Activated B cell treated with CpG ODN at 0.5 μM for 24 hours (primary cell): ENCODE measurements at regions not wholly inside any gene's neighbourhood (a gene's known extent, or its start where the extent isn't known, plus 50 kb on each side); places are given as distances from the start of the nearest gene placed in this dataset.

ENCODE experiments used
- ATAC-seq: fragments of 200-7000 bp; cut with Tn5 transposase; one replicate; pipeline ENCODE4 v1.10.0; 2021; ENCODE audit warnings: low read depth, mild to moderate bottlenecking, moderate library complexity
- CTCF ChIA-PET: fragments of 350-600 bp; sonication (Branson Sonifier 250); formaldehyde crosslinking; loops from one replicate; lab custom pipeline; 2021; ENCODE audit warnings: antibody characterized with exemption; lab: Charles Lee
- POLR2A ChIA-PET: fragments of 350-600 bp; sonication (Branson Sonifier 250); formaldehyde crosslinking; loops from one replicate; lab custom pipeline; 2021; ENCODE audit warnings: antibody characterized with exemption; lab: Charles Lee
- DNase-seq: peaks from one replicate; pipeline ENCODE4 v3.0.0; 2022
- H3K27ac Mint-ChIP-seq: one replicate; pipeline ENCODE4 v1.8.0; 2020; ENCODE audit warnings: mixed read lengths
- H3K27me3 Mint-ChIP-seq: one replicate; pipeline ENCODE4 v1.8.0; 2021; ENCODE audit warnings: mixed read lengths
- H3K36me3 Mint-ChIP-seq: one replicate; pipeline ENCODE4 v1.8.0; 2021; ENCODE audit warnings: low read depth, mixed read lengths
- H3K4me1 Mint-ChIP-seq: one replicate; pipeline ENCODE4 v1.8.0; 2021; ENCODE audit warnings: mixed read lengths
- H3K4me3 Mint-ChIP-seq: one replicate; pipeline ENCODE4 v1.8.0; 2020; ENCODE audit warnings: mild to moderate bottlenecking, mixed read lengths
- H3K9me3 Mint-ChIP-seq: one replicate; pipeline ENCODE4 v1.8.0; 2020; ENCODE audit warnings: mixed read lengths
- intact Hi-C: fragments of 100-400 bp; cut with micrococcal nuclease; formaldehyde crosslinking; loops from one replicate; pipeline ENCODE4 v1.15.1; 2024
- TF ChIP-seq, protein P1 (sequence below): fragments of 200-600 bp; IDR thresholded peaks from one replicate; pipeline ENCODE4 v1.8.0; 2022; ENCODE audit warnings: antibody characterized with exemption, mild to moderate bottlenecking

DNA sequence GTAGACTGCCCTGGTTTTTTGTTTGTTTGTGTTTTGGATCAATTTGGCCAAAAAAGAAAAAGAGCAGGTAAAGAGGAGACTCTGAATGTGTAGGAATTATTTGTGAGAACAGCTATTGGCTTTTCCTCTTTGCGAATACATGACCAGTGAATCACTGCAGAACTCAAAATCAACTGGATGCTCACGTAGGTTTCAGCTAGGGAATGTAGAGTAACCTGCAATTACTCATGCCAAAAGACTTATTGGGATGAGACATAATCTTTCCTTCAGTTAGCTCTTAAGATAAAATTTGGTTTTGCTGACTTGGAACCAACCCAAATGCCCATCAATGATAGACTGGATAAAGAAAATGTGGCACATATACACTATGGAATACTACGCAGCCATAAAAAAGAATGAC, 348.0 kb downstream of the NPR3 start:
- Mint-ChIP-seq H3K4me3 (no peak overlapping the region), H3K9me3 (peaks cover 16% of the 10 kb centered on the region), H3K27me3 (no peaks in the 10 kb centered on the region), H3K36me3 (no peaks in the 10 kb centered on the region), H3K4me1 (no peaks in the 10 kb centered on the region), H3K27ac (no peak overlapping the region)
- CTCF ChIA-PET = no interaction called here
- intact Hi-C loops = no loop called here
- DNase-seq (no peak), ATAC-seq (no peak)
- POLR2A ChIA-PET = no interaction called here
- TF ChIP-seq, protein P1, sequence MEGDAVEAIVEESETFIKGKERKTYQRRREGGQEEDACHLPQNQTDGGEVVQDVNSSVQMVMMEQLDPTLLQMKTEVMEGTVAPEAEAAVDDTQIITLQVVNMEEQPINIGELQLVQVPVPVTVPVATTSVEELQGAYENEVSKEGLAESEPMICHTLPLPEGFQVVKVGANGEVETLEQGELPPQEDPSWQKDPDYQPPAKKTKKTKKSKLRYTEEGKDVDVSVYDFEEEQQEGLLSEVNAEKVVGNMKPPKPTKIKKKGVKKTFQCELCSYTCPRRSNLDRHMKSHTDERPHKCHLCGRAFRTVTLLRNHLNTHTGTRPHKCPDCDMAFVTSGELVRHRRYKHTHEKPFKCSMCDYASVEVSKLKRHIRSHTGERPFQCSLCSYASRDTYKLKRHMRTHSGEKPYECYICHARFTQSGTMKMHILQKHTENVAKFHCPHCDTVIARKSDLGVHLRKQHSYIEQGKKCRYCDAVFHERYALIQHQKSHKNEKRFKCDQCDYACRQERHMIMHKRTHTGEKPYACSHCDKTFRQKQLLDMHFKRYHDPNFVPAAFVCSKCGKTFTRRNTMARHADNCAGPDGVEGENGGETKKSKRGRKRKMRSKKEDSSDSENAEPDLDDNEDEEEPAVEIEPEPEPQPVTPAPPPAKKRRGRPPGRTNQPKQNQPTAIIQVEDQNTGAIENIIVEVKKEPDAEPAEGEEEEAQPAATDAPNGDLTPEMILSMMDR = no peak

DNA sequence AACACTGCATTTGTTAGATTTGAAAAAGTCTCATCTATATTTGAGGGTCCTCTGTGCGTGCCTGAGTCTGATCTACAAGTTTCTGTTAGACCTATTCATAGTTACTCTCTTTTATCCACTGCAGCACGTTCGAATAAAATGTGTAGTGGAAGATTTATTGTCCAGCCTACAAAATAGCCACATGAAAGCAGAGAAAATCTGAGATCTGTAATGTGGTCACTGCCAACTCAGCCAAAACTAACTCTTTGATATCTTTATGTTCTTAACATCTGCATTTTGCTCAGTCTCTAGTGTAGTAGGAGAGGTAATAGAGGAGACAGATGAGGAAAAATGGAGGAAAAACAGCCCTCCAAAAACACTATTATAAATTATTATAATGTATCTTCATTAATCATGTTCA, 354.0 kb downstream of the NPR3 start:
- Mint-ChIP-seq H3K9me3 (no peaks in the 10 kb centered on the region), H3K27ac (no peak overlapping the region), H3K4me3 (no peak overlapping the region), H3K4me1 (no peaks in the 10 kb centered on the region), H3K36me3 (no peaks in the 10 kb centered on the region), H3K27me3 (no peaks in the 10 kb centered on the region)
- intact Hi-C loops = no loop called here
- ChIA-PET CTCF (no interaction called here), POLR2A (no interaction called here)
- ATAC-seq (no peak), DNase-seq (no peak)
- TF ChIP-seq, protein P1 = no peak

DNA sequence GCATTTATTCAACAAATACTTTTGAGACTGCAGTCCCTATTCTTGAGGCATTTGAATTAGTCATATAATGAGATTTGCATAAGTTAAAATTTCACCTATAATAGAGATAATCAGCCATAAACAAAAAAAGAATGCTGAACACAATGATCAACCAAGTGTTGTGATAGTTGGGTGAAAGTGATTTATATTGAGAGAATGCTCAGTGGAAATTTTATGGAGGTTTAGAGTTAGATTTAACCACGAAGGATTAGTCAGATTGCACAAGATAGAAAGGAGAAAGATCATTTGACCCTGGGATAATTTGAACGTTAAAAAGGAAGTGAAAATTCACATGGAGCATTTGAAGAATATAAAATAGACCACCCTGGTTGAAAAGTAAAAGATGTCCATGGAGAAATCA, 356.2 kb downstream of the NPR3 start:
- H3K4me1 Mint-ChIP-seq = no peaks in the 10 kb centered on the region
- H3K36me3 Mint-ChIP-seq = no peaks in the 10 kb centered on the region
- intact Hi-C loops = no loop called here
- no peak overlapping the region for H3K27ac Mint-ChIP-seq
- no peaks in the 10 kb centered on the region for H3K27me3 Mint-ChIP-seq
- no peak overlapping the region for H3K4me3 Mint-ChIP-seq
- ChIA-PET POLR2A (no interaction called here), CTCF (no interaction called here)
- ATAC-seq = no peak
- TF ChIP-seq, protein P1 = no peak
- DNase-seq = no peak
- H3K9me3 Mint-ChIP-seq = no peaks in the 10 kb centered on the region

DNA sequence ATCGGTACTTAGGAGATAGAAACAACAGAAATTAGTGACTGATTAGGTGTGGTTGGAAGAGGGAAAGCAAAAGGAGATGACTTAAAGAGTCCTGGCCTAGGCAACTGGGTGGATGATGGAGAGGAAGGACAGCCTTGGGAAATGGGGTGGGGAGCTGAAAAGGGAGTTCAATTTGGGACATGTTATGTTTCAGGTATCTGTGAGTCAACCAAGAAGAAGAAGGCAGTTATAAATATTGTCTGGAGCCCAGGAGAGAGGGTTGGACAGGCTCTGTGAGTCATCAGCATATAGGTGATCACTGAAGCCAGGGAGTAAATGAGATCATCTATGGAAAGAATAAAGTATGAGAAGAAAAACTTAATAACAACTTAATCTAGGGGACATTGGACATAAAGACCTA, 357.7 kb downstream of the NPR3 start:
- POLR2A ChIA-PET = no interaction called here
- no peaks in the 10 kb centered on the region for H3K4me1 Mint-ChIP-seq

DNA sequence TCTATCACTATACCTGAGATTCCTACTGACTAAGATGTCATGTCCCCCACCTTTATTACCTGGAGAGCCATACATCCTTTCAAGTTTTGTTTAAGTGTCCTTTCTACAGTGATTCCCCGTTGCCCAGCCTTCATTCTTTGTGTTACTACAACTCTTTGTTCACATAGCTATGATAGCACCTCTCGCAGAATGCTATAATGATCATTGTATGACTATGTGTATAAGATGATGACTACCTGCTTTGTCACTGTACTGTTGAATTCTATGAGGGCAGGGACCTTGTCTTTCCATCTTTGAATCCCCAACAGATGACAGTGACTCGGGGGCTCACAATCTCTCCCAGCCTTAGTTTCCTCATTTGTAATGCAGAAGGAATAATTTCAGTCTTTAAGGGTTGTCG, 361.2 kb downstream of the NPR3 start:
- no peak overlapping the region for H3K4me3 Mint-ChIP-seq
- no peak overlapping the region for H3K27ac Mint-ChIP-seq
- intact Hi-C loops = no loop called here
- CTCF ChIA-PET = no interaction called here
- no peaks in the 10 kb centered on the region for H3K36me3 Mint-ChIP-seq
- ATAC-seq (no peak), DNase-seq (no peak)
- H3K27me3 Mint-ChIP-seq = no peaks in the 10 kb centered on the region
- POLR2A ChIA-PET = no interaction called here
- H3K9me3 Mint-ChIP-seq = no peaks in the 10 kb centered on the region
- TF ChIP-seq, protein P1 = no peak
- no peaks in the 10 kb centered on the region for H3K4me1 Mint-ChIP-seq

More for the DNA sequence above, 357.7 kb downstream of the NPR3 start:
- Mint-ChIP-seq H3K27me3 (no peaks in the 10 kb centered on the region), H3K27ac (no peak overlapping the region), H3K4me3 (no peak overlapping the region), H3K9me3 (no peaks in the 10 kb centered on the region), H3K36me3 (no peaks in the 10 kb centered on the region)
- TF ChIP-seq, protein P1 = no peak
- DNase-seq (no peak), ATAC-seq (no peak)
- CTCF ChIA-PET = no interaction called here
- intact Hi-C loops = no loop called here
